ENCODE measurements at regions not wholly inside any gene's neighbourhood (a gene's known extent, or its start where the extent isn't known, plus 50 kb on each side); places are given as distances from the start of the nearest gene placed in this dataset.

GRCh38 chr7:155921086-155921803 lies 109.0 kb upstream of the SHH start:
- no peak for DNase-seq

- no peak for DNase-seq
These were observed 107.8 kb upstream of the SHH start for GRCh38 chr7:155920068-155920461.

- DNase-seq, result no peak
These were observed 107.3 kb upstream of the SHH start for GRCh38 chr7:155919391-155920067.

- no peak for DNase-seq
These were observed 106.6 kb upstream of the SHH start for GRCh38 chr7:155918720-155919390.

- DNase-seq, result no peak
These were observed 105.7 kb upstream of the SHH start for GRCh38 chr7:155917836-155918430.

GRCh38 chr7:155916926-155917655 lies 104.8 kb upstream of the SHH start:
- DNase-seq, result no peak

GRCh38 chr7:155914341-155914740 lies 102.1 kb upstream of the SHH start:
- no peak for DNase-seq

- no peak for DNase-seq
These were observed 101.5 kb upstream of the SHH start for GRCh38 chr7:155913719-155914118.

- DNase-seq, result no peak
These were observed 101.0 kb upstream of the SHH start for GRCh38 chr7:155913291-155913690.

GRCh38 chr7:155911471-155912105 lies 99.3 kb upstream of the SHH start:
- no peak for DNase-seq

- no peak for DNase-seq
These were observed 96.1 kb upstream of the SHH start for GRCh38 chr7:155908385-155908784.

GRCh38 chr7:155907450-155908200 lies 95.4 kb upstream of the SHH start:
- DNase-seq, result no peak

- no peak for DNase-seq
These were observed 88.9 kb upstream of the SHH start for GRCh38 chr7:155901176-155901575.

GRCh38 chr7:155899596-155899995 lies 87.3 kb upstream of the SHH start:
- DNase-seq, result no peak

- DNase-seq, result no peak
These were observed 85.6 kb upstream of the SHH start for GRCh38 chr7:155897758-155898386.

GRCh38 chr7:155896531-155897263 lies 84.4 kb upstream of the SHH start:
- no peak for DNase-seq

- DNase-seq, result no peak
These were observed 81.4 kb upstream of the SHH start for GRCh38 chr7:155893664-155894063.

- no peak for DNase-seq
These were observed 80.9 kb upstream of the SHH start for GRCh38 chr7:155893176-155893575.

Measured in muscle of arm (tissue), 1 donor.